ENCODE measurements at regions not wholly inside any gene's neighbourhood (a gene's known extent, or its start where the extent isn't known, plus 50 kb on each side); places are given as distances from the start of the nearest gene placed in this dataset.

DNA sequence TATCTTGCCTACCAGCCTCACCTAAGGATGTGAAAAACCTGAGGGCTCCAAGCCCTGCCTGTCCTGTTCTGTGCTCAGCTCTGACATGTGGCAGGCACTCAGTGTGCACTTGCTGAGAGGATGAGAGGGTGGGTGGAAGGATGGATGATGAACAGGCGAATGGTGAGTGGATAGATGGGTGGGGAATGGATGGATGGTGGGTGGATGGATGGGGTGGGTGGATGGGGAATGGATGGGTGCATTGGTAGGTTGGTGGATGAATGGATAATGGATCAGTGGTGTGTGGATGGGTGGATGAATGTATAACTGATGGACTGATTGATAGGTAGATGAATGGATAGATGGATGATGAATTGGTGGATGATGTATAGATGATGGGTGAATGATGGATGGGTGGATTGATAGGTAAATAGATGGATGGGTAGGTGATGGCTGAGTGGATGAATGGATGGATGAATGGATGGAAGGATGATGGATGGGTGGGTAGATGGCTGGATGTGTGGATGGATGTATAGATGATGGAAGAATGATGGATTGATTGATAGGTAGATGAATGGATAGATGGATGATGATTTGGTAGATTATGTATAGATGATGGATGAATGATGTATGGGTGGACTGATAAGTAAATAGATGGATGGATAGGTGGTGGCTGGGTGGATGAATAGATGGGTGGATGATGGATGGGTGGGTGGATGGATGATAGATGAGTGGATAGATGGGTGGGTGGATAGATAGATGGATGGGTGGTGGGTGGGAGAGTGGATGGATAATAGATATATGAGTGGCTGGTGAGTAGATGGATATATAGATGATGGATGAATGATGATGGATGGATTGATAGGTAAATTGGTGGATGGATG is 69.3 kb upstream of the NKX1-1 start:
- no peaks in the 10 kb centered on the region for H4K20me1 ChIP-seq (ENCODE audit: insufficient read depth, low read length)
- H3K4me3 ChIP-seq (ENCODE audit: low read depth, low read length, poor library complexity, severe bottlenecking): no peak overlapping the region
- TF ChIP-seq, protein P1, sequence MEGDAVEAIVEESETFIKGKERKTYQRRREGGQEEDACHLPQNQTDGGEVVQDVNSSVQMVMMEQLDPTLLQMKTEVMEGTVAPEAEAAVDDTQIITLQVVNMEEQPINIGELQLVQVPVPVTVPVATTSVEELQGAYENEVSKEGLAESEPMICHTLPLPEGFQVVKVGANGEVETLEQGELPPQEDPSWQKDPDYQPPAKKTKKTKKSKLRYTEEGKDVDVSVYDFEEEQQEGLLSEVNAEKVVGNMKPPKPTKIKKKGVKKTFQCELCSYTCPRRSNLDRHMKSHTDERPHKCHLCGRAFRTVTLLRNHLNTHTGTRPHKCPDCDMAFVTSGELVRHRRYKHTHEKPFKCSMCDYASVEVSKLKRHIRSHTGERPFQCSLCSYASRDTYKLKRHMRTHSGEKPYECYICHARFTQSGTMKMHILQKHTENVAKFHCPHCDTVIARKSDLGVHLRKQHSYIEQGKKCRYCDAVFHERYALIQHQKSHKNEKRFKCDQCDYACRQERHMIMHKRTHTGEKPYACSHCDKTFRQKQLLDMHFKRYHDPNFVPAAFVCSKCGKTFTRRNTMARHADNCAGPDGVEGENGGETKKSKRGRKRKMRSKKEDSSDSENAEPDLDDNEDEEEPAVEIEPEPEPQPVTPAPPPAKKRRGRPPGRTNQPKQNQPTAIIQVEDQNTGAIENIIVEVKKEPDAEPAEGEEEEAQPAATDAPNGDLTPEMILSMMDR (conservative IDR thresholded peaks at IDR 0.05; ENCODE audit: low read length): no peak
- no peak for TF ChIP-seq EZH2phosphoT487 (IDR thresholded peaks at IDR 0.05; ENCODE audit: borderline replicate concordance, low read depth, low read length)
- no peaks in the 10 kb centered on the region for H3K4me1 ChIP-seq (ENCODE audit: insufficient read depth, low read length, poor library complexity, severe bottlenecking)
- intact Hi-C loops (cut with micrococcal nuclease; ENCODE audit: unreplicated experiment): no loop called here
- no peaks in the 10 kb centered on the region for H3K79me2 ChIP-seq (ENCODE audit: insufficient read depth, low read depth, low read length)
- H3K36me3 ChIP-seq (ENCODE audit: insufficient read depth, low read length): no peaks in the 10 kb centered on the region
- BruUV-seq (replicated peaks): no TSS peak
- DNase-seq (ENCODE audit: low spot score): no peak
- no peaks in the 10 kb centered on the region for H3K9me2 ChIP-seq (ENCODE audit: insufficient read depth, low read length)
- H2AFZ ChIP-seq (ENCODE audit: low read length): no peak overlapping the region
- POLR2A ChIA-PET: no interaction called here
- H3K9me3 ChIP-seq (ENCODE audit: low read length): no peaks in the 10 kb centered on the region
- CTCF ChIA-PET (ENCODE audit: unreplicated experiment): no interaction called here
- H3K27ac ChIP-seq (ENCODE audit: low read depth, low read length, poor library complexity, severe bottlenecking): no peak overlapping the region
- no peak overlapping the region for H3K4me2 ChIP-seq (ENCODE audit: low read length)

DNA sequence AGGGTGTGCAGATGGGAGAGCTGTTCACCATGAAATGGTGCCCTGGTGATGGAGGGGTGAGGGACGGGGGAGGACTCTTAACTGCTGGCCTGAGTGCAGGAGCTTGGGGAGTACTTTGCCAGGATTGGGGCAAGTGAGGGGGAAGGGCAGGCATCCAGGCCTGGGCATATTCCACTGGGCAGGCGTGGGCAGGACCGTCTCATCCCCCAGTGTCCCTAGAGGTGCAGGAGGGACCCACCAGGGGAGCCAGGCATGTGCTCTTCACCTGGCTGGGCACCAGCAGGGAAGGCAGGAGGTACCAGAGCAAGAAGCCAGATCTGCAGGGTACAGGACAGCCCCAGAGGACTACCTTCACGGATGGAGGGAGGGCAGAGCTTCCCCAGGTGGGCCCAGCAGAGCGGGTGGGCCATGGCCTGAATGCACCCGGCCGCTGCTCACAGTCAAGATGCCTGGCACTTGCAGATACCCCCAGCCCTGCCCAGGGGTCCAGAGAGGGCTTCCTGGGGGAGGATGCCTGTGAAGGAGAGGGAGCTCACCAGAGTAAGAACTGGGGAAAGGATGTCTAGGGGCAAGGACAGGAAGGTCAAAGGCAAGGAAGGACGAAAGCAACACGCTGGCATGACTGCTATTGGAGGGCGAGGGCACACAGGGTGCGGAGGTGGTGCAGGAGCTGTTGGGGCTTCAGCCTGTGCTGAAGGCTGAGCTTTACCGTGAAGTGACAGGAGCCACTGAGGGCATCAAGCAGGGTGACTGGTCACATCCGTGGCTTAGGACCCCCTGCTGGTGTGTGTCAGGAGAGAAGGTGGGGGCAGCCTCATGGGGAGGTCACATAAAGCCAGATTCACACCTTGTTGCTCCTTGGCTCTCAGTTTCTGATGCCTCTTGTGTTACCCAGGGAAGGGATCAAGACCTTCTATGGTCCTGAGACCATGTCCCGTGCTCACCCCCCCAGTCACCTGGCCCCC is 68.2 kb upstream of the NKX1-1 start:
- CTCF ChIA-PET (ENCODE audit: unreplicated experiment): no interaction called here
- H3K9me3 ChIP-seq (ENCODE audit: low read length): no peaks in the 10 kb centered on the region
- BruUV-seq (replicated peaks): no TSS peak

More for the DNA sequence above, 68.2 kb upstream of the NKX1-1 start:
- Histone ChIP-seq H3K79me2 (ENCODE audit: insufficient read depth, low read depth, low read length) (no peaks in the 10 kb centered on the region), H3K4me2 (ENCODE audit: low read length) (no peak overlapping the region), H2AFZ (ENCODE audit: low read length) (no peak overlapping the region), H3K9me2 (ENCODE audit: insufficient read depth, low read length) (no peaks in the 10 kb centered on the region), H4K20me1 (ENCODE audit: insufficient read depth, low read length) (no peaks in the 10 kb centered on the region), H3K4me3 (ENCODE audit: low read depth, low read length, poor library complexity, severe bottlenecking) (no peak overlapping the region), H3K4me1 (ENCODE audit: insufficient read depth, low read length, poor library complexity, severe bottlenecking) (no peaks in the 10 kb centered on the region), H3K27ac (ENCODE audit: low read depth, low read length, poor library complexity, severe bottlenecking) (no peak overlapping the region), H3K36me3 (ENCODE audit: insufficient read depth, low read length) (no peaks in the 10 kb centered on the region)
- TF ChIP-seq, protein P1 (conservative IDR thresholded peaks at IDR 0.05; ENCODE audit: low read length): no peak
- no peak for TF ChIP-seq EZH2phosphoT487 (IDR thresholded peaks at IDR 0.05; ENCODE audit: borderline replicate concordance, low read depth, low read length)
- intact Hi-C loops (cut with micrococcal nuclease; ENCODE audit: unreplicated experiment): no loop called here
- no peak for DNase-seq (ENCODE audit: low spot score)
- POLR2A ChIA-PET: interaction anchor here (0.5 kb wide), 1 partner anchor 929 kb away, joined by 3 read pairs; no protein-coding TSS in a partner anchor

Measured in OCI-LY7 (cell line).